K562 (cell line): ENCODE measurements at regions not wholly inside any gene's neighbourhood (a gene's known extent, or its start where the extent isn't known, plus 50 kb on each side); places are given as distances from the start of the nearest gene placed in this dataset.

Experiments
- ARID2 ChIP-seq: fragments of 450-650 bp; IDR thresholded peaks from 2 replicates; pipeline ENCODE4 v1.6.1; 2017; ENCODE audit warnings: antibody characterized with exemption, mild to moderate bottlenecking
- BDP1 ChIP-seq: IDR thresholded peaks from 3 replicates; pipeline ENCODE4 v1.6.1; 2011; ENCODE audit not compliant: insufficient read length, insufficient read depth
- CHD7 ChIP-seq: fragments of 200-600 bp; sonication (generic); IDR thresholded peaks from one replicate; pipeline ENCODE4 v1.6.1; 2012; ENCODE audit warnings: mild to moderate bottlenecking, low read depth, low read length, inconsistent platforms
- CREB1 ChIP-seq, 2 experiments: sonication (generic) in 1 of 2; formaldehyde crosslinking in 1 of 2; IDR thresholded peaks; 2 replicates each; pipeline versions ENCODE4 v1.6.1 to v1.8.0; 2012 to 2022; ENCODE audit warnings: inconsistent platforms in 1 of 2, mild to moderate bottlenecking in 1 of 2, missing genetic modification reagents in 1 of 2, moderate library complexity in 1 of 2
- DPF2 ChIP-seq: fragments of 450-650 bp; IDR thresholded peaks from 2 replicates; pipeline ENCODE4 v1.6.1; 2016
- HDAC8 ChIP-seq: fragments of 450-650 bp; IDR thresholded peaks from 2 replicates; pipeline ENCODE4 v1.6.1; 2016; ENCODE audit warnings: mild to moderate bottlenecking, missing genetic modification characterization, moderate library complexity, missing compliant biosample characterization
- POLR3A ChIP-seq: IDR thresholded peaks from 2 replicates; pipeline ENCODE4 v1.6.1; 2011; ENCODE audit warnings: borderline replicate concordance, mild to moderate bottlenecking, moderate library complexity; ENCODE audit not compliant: insufficient read length, insufficient read depth; ENCODE audit errors: extremely low read depth
- PRPF4 ChIP-seq: fragments of 200-400 bp; formaldehyde crosslinking; IDR thresholded peaks from one replicate; pipeline ENCODE4 v1.6.1; 2017; ENCODE audit warnings: low read length, low read depth, mild to moderate bottlenecking; ENCODE audit not compliant: insufficient read depth, poor library complexity, severe bottlenecking
- SPI1 ChIP-seq: IDR thresholded peaks from 2 replicates; pipeline ENCODE4 v1.6.1; 2011; ENCODE audit warnings: low read depth, low read length, control low read depth, borderline replicate concordance
- TAL1 ChIP-seq: fragments of 450-650 bp; IDR thresholded peaks from 2 replicates; pipeline ENCODE4 v1.6.1; 2016; ENCODE audit warnings: mild to moderate bottlenecking
- TSC22D4 ChIP-seq: fragments of 450-650 bp; IDR thresholded peaks from 2 replicates; pipeline ENCODE4 v1.6.1; 2016; ENCODE audit warnings: missing genetic modification characterization, missing biosample characterization, control low read depth
- ZNF133 ChIP-seq: fragments of 250-450 bp; sonication (Bioruptor Pico); IDR thresholded peaks from 2 replicates; pipeline ENCODE4 v1.4.0; 2020; ENCODE audit warnings: mild to moderate bottlenecking
- ZNF175 ChIP-seq: fragments of 200-800 bp; sonication (Bioruptor generic); IDR thresholded peaks from 2 replicates; pipeline ENCODE4 v1.6.1; 2016; ENCODE audit warnings: low read depth, mild to moderate bottlenecking, missing genetic modification characterization, missing compliant biosample characterization
- ZNF408 ChIP-seq: fragments of 250-450 bp; sonication (Bioruptor Pico); IDR thresholded peaks from 2 replicates; pipeline ENCODE4 v1.4.0; 2020; ENCODE audit warnings: low read depth, mild to moderate bottlenecking, moderate library complexity
- TF ChIP-seq, protein P1 (sequence below): fragments of 250-450 bp; sonication (Bioruptor Pico); IDR thresholded peaks from 2 replicates; pipeline ENCODE4 v1.8.0; 2021; ENCODE audit warnings: borderline replicate concordance, mild to moderate bottlenecking, moderate library complexity; ENCODE audit not compliant: poor library complexity, severe bottlenecking

DNA sequence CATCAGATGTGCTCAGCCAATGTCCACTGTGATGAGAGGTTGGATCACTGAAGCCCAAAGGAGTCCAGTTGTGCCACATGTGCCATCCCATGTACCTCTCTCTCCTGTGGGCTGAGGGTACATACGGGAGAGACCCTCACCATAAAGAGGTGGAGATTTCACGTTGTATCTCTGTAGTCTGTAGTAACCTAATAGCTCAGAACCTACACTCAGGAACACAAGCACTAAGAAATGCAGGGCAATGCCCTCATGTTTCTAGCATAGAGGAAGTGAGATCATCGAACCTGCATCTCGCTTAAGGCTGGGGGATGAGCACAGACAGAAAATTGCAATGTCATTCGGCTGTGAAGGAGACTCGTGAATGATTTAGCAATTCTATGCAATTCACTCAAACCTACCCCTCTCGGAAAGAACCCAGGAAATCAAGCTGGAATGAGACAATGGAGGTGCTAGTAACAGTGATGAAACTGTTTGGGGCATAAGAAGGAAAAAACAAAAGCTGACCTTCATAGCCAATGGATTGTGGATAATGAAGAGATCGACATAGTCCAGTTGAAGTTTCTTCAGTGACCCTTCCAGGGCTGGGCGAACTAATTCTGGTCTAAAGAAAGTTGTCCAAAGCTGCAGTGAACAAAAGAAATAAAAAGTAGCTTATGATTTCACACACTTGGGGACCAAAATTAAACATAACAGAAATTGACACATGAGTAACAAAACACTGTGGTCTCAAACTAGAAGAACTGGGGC, 80.3 kb upstream of the UCN3 start (continued):
- peak; percentile 92 for TF ChIP-seq SPI1
- TF ChIP-seq PRPF4 = no peak
- TF ChIP-seq CREB1 (IDR thresholded peaks at IDR 0.05) = 0 out of 2 replicates have a peak, but pooled peaks have one; percentile 26
- no peak for TF ChIP-seq CREB1 (CRISPR knock-in tag; IDR thresholded peaks at IDR 0.05)
- TF ChIP-seq POLR3A = no peak
- TF ChIP-seq ZNF408 (CRISPR knock-in tag) = no peak
- TF ChIP-seq, protein P1, sequence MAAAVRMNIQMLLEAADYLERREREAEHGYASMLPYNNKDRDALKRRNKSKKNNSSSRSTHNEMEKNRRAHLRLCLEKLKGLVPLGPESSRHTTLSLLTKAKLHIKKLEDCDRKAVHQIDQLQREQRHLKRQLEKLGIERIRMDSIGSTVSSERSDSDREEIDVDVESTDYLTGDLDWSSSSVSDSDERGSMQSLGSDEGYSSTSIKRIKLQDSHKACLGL = no peak
- peak; percentile 93 for TF ChIP-seq ZNF175 (CRISPR knock-in tag)
- TF ChIP-seq DPF2 = peak; percentile 88
- TF ChIP-seq TAL1 = no peak
- TF ChIP-seq HDAC8 (tag) = no peak
- TF ChIP-seq BDP1 = no peak
- TF ChIP-seq TSC22D4 (tag) = no peak
- TF ChIP-seq CHD7 = no peak
- no peak for TF ChIP-seq ARID2
- no peak for TF ChIP-seq ZNF133 (CRISPR knock-in tag)
